Gastrocnemius medialis (tissue), 4 donors: ENCODE measurements at regions not wholly inside any gene's neighbourhood (a gene's known extent, or its start where the extent isn't known, plus 50 kb on each side); places are given as distances from the start of the nearest gene placed in this dataset.

Source experiments
- ATAC-seq, 2 donors: fragments of 150-250 bp; one replicate each; pipeline ENCODE4 v1.9.1; 2016
- DNase-seq, 2 donors: peaks; one replicate each; pipeline ENCODE4 v3.0.0-alpha.2; 2019
- H3K27ac ChIP-seq, 4 donors: fragments of 200-600 bp; sonication (generic); 1 replicate in 1 of 4; 2 replicates in 3 of 4; pipeline ENCODE4 v1.5.1; 2016 to 2018; ENCODE audit warnings: mild to moderate bottlenecking in 2 of 4, moderate library complexity in 1 of 4
- H3K27me3 ChIP-seq, 3 donors: fragments of 200-600 bp; sonication (generic) in 2 of 3; 1 replicate in 1 of 3; 2 replicates in 2 of 3; pipeline versions ENCODE4 v1.5.1 to v1.6.0; 2016 to 2019; ENCODE audit warnings: mild to moderate bottlenecking in 1 of 3, moderate library complexity in 1 of 3
- H3K36me3 ChIP-seq, 2 donors: fragments of 200-600 bp; sonication (generic) in 1 of 2; one replicate each; pipeline ENCODE4 v1.5.1; 2017 to 2018
- H3K4me1 ChIP-seq, 2 donors: fragments of 200-600 bp; sonication (generic) in 1 of 2; one replicate each; pipeline ENCODE4 v1.5.1; 2016 to 2017; ENCODE audit warnings: mild to moderate bottlenecking in 2 of 2
- H3K4me3 ChIP-seq, 4 donors: fragments of 200-600 bp; sonication (generic) in 3 of 4; 1 replicate in 1 of 4; 2 replicates in 3 of 4; pipeline ENCODE4 v1.5.1; 2016 to 2019; ENCODE audit warnings: mild to moderate bottlenecking in 2 of 4
- H3K9me3 ChIP-seq, 3 donors: fragments of 200-600 bp; sonication (generic) in 2 of 3; 1 replicate in 1 of 3; 2 replicates in 2 of 3; pipeline ENCODE4 v1.5.1; 2016 to 2019
- CTCF ChIP-seq, 5 experiments: fragments of 450-650 bp in 3 of 5; fragments of 200-600 bp in 2 of 5; sonication (generic) in 2 of 5; IDR thresholded peaks in 4 of 5; conservative IDR thresholded peaks in 1 of 5; 1 replicate in 4 of 5; 2 replicates in 1 of 5; pipeline ENCODE4 v1.5.1; 2016 to 2019; ENCODE audit warnings: antibody characterized with exemption in 5 of 5, mild to moderate bottlenecking in 3 of 5, moderate library complexity in 3 of 5
- POLR2A ChIP-seq, 2 donors: fragments of 450-650 bp; IDR thresholded peaks; one replicate each; pipeline ENCODE4 v1.6.1; 2017; ENCODE audit warnings: antibody characterized with exemption in 2 of 2, mild to moderate bottlenecking in 2 of 2, moderate library complexity in 2 of 2
- in situ Hi-C, 4 donors: fragments of 200-750 bp; cut with MboI; loops; one replicate each; pipeline versions ENCODE4 v1.15.0 to v1.8.0; 2017; ENCODE audit warnings: low sequenced_read_pairs in 4 of 4
- intact Hi-C: fragments of 100-400 bp; cut with DNase I; formaldehyde crosslinking; loops from one replicate; pipeline ENCODE4 v1.15.1; 2023; ENCODE audit warnings: low total_unique reads

GRCh38 chr2:236657215-236657614 lies 87.6 kb downstream of the ACKR3 start:
- Histone ChIP-seq H3K4me1 (peaks cover 3 to 9% of the 10 kb centered on the region in 2 donors), H3K27ac (no peak overlapping the region), H3K27me3 (no peaks in the 10 kb centered on the region), H3K4me3 (no peak overlapping the region), H3K9me3 (no peaks in the 10 kb centered on the region), H3K36me3 (no peaks in the 10 kb centered on the region)
- ATAC-seq = no peak
- in situ Hi-C loops (no loop called here), intact Hi-C loops (no loop called here)
- DNase-seq = no peak
- TF ChIP-seq CTCF (IDR thresholded peaks at IDR 0.05 in 4 of 5, conservative IDR thresholded peaks at IDR 0.05 in 1 of 5) (no peak), POLR2A (IDR thresholded peaks at IDR 0.05) (no peak)

GRCh38 chr2:236657801-236658200 lies 88.2 kb downstream of the ACKR3 start:
- H3K36me3 ChIP-seq = no peaks in the 10 kb centered on the region
- in situ Hi-C loops (no loop called here), intact Hi-C loops (no loop called here)
- H3K27me3 ChIP-seq = no peaks in the 10 kb centered on the region
- TF ChIP-seq POLR2A (IDR thresholded peaks at IDR 0.05) = no peak
- DNase-seq (no peak), ATAC-seq (no peak)
- H3K4me3 ChIP-seq = no peak overlapping the region
- no peaks in the 10 kb centered on the region for H3K9me3 ChIP-seq
- H3K27ac ChIP-seq = no peak overlapping the region
- peaks cover 7 to 11% of the 10 kb centered on the region in 2 donors for H3K4me1 ChIP-seq

GRCh38 chr2:236658974-236659757 lies 89.5 kb downstream of the ACKR3 start:
- no peak for TF ChIP-seq POLR2A (IDR thresholded peaks at IDR 0.05)
- TF ChIP-seq CTCF (IDR thresholded peaks at IDR 0.05 in 4 of 5, conservative IDR thresholded peaks at IDR 0.05 in 1 of 5) = no peak
- H3K36me3 ChIP-seq = no peaks in the 10 kb centered on the region
- H3K9me3 ChIP-seq = no peaks in the 10 kb centered on the region
- no peaks in the 10 kb centered on the region for H3K27me3 ChIP-seq
- no peak for ATAC-seq
- no peak overlapping the region for H3K4me3 ChIP-seq
- H3K27ac ChIP-seq = no peak overlapping the region
- intact Hi-C loops = no loop called here
- in situ Hi-C loops = no loop called here
- DNase-seq = no peak
- peaks cover 13 to 17% of the 10 kb centered on the region in 2 donors for H3K4me1 ChIP-seq

- TF ChIP-seq CTCF (IDR thresholded peaks at IDR 0.05 in 4 of 5, conservative IDR thresholded peaks at IDR 0.05 in 1 of 5) = no peak
- no peak for TF ChIP-seq POLR2A (IDR thresholded peaks at IDR 0.05)
Observed at GRCh38 chr2:236659758-236660150, 90.1 kb downstream of the ACKR3 start.

GRCh38 chr2:236661061-236661761 lies 91.6 kb downstream of the ACKR3 start:
- H3K4me1 ChIP-seq = peaks cover 13 to 17% of the 10 kb centered on the region in 2 donors
- no peak for TF ChIP-seq CTCF (IDR thresholded peaks at IDR 0.05 in 4 of 5, conservative IDR thresholded peaks at IDR 0.05 in 1 of 5)
- H3K27me3 ChIP-seq = no peaks in the 10 kb centered on the region
- intact Hi-C loops (loop anchor here (5.0 kb wide), 2 partner anchors 89 to 311 kb away; no protein-coding TSS in a partner anchor), in situ Hi-C loops (no loop called here)
- no peaks in the 10 kb centered on the region for H3K9me3 ChIP-seq
- peak overlapping the region; percentile 52 to 73 (median 63) for H3K27ac ChIP-seq
- H3K36me3 ChIP-seq = no peaks in the 10 kb centered on the region
- H3K4me3 ChIP-seq = no peak overlapping the region
- peak in 1 of 2 donors; percentile 37 for DNase-seq
- peak; percentile 29 to 42 for ATAC-seq

More at GRCh38 chr2:236659758-236660150, 90.1 kb downstream of the ACKR3 start:
- Histone ChIP-seq H3K4me1 (peaks cover 13 to 17% of the 10 kb centered on the region in 2 donors), H3K27me3 (no peaks in the 10 kb centered on the region), H3K9me3 (no peaks in the 10 kb centered on the region), H3K4me3 (no peak overlapping the region), H3K36me3 (no peaks in the 10 kb centered on the region), H3K27ac (no peak overlapping the region)
- intact Hi-C loops = loop anchor here (5.0 kb wide), 2 partner anchors 87 to 313 kb away; no protein-coding TSS in a partner anchor
- no peak for ATAC-seq
- no peak for DNase-seq
- in situ Hi-C loops = no loop called here
